GM21381 (cell line): ENCODE measurements at regions not wholly inside any gene's neighbourhood (a gene's known extent, or its start where the extent isn't known, plus 50 kb on each side); places are given as distances from the start of the nearest gene placed in this dataset.

Experiments
- ATAC-seq: cut with Tn5 transposase; IDR thresholded peaks from one replicate; pipeline ENCODE4 v1.9.1; 2021; ENCODE audit warnings: mild to moderate bottlenecking, moderate library complexity; ENCODE audit not compliant: unreplicated experiment

DNA sequence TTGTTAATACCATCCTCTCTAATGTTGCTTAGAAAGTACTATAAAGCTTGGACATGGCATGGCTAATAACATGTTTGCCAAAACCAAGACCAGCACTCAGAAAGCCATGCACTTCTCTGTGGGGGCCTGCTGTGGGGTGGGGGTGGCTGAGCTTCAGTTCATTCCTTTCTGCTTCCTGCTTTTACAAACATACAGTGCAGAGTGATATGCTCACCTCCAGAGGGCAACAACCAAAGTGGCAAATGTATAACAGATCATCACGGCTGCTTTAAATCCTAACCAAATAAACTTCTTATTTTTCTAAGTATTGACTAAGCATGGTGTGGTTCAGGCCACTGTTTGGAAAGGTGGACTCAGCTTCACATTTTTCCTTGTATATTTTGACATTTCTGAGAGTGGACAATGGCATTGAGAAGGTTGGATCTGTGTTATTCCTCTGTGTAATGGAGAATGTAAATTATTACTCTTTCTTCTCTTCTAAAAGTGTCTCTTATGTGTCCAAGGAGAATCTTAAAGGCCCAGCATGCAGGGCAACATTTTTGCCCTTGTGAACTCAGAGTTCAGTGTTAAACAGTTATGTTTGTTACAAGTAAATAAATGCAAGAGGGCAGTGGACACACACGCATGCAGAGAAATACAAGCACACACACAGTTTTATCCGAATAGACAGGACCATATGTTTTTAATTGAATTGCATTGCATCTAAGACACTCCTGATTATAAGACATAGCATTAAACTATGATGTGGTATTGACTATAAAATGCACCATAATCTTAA lies 186.1 kb downstream of the HERPUD2 start:
- no peak for ATAC-seq

DNA sequence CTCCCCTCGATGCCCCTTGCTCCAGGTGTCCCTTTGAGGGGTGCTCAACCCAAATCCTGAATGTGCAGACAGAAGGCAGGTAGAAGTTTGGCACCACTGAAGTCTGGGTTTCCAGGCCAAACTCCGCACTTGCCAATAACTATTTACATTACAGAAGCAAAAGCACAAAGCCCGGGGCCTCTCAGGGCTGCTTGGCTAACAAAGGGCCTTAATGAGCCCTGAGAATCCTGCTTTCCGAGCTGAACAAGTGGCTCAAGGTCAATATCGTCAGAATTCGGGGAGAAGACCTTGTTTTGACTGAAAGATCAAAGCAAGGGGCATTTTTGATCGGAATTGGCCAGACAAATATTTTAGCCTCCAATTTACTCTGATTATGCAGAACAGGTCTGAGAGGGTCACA lies 189.9 kb downstream of the HERPUD2 start:
- ATAC-seq = no peak

GRCh38 chr7:35504365-35504764 lies 190.6 kb downstream of the HERPUD2 start:
- ATAC-seq = no peak

DNA sequence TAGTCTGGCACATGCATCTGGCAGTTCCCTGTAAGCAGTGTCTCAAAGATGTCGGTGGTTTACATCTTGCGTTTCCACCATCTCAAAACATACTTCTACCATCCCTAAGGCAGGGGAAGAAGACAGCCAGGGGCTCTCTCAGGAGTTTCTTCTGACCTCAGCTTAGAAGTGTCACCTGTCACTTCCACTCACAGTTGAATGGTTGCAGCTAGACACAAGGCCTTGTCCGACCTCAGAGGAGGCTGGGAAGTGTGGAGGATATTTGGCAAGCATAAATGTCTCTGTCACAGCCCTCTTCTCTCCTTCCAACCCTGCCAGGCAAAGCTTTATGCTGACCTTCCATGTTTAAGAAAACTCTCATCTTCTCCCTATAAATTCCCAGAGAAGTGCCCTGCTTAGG lies 193.3 kb downstream of the HERPUD2 start:
- ATAC-seq = no peak

DNA sequence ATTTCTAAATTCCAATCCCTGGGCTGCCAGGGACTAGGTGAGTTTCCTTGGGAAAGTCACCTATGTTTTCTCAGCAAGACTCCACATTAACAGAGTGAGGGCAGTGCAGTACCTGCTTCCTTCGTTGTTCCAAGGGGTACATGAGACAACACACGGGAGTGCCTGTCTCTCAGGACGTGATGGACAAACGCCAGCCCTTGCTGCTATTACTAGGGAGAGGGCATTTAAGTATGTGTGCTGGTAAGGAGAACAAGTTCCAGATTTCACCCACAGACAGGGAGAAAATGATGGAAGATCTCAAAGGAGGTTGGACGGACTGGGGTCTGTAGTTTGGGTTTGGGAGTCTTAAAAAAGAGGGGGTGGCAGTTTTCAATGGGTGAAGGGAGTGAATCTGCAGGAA lies 195.7 kb downstream of the HERPUD2 start:
- ATAC-seq = no peak

DNA sequence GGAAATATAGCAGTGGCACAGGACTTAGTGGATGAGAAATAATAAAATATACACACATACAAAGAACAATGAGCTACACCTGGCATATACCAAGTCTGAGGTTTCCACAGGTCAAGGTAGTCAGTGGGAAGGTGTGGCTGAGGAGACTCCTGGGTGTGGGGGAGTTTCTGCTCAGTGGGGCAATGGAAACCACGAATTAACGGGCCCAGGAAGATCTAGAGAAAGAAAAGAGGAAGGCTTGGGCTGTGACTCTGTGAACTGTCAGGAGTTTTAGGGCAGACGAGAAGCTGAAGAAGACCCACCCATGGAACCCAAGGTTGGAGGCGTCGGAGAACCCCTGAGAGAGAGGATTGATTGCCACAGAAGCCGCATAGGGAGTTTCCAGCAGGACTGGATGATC lies 196.5 kb downstream of the HERPUD2 start:
- ATAC-seq = no peak

DNA sequence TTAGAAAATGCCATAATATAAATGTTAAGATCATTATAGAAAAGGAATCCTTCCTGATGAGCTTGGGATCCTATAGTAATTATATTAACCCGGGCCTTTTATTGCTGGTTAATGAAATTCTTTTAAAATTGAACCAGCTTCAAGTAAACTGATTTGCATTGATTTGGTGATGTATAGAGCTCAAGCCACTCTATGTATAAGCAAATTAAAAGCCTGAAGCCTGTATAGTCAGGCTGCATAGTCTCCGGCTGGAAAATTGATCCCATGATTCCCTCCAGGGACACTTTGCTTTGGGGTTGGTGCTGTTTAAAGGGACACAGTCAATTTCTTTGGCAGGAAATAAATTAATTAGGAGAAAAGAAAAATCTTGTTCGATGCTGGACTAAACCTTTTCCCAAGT lies 199.1 kb downstream of the HERPUD2 start:
- ATAC-seq = no peak

DNA sequence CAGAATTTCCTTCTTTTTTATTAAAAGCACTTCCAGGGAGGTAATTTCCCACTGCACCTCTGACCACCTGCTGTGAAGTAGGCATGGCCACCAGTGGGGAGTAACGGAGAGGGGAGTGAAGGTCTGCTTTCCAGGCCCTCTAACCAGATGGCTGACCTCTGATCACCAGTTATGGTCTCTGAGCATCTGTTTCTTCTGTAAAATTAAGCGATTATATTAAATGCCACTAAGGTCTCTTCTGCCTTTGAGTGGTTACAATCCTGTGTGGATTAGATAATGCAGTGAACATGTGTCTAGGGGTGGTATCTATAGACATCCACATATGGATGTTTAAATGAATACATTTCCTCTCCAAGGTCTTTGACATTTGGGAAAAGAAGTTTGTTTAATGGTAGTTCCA lies 199.6 kb downstream of the HERPUD2 start:
- no peak for ATAC-seq

GRCh38 chr7:35494407-35494806 lies 200.5 kb downstream of the HERPUD2 start:
- ATAC-seq = no peak

- ATAC-seq = no peak
Observed at GRCh38 chr7:35492451-35493175, 202.3 kb downstream of the HERPUD2 start.

GRCh38 chr7:35491233-35491632 lies 203.7 kb downstream of the HERPUD2 start:
- ATAC-seq = no peak

DNA sequence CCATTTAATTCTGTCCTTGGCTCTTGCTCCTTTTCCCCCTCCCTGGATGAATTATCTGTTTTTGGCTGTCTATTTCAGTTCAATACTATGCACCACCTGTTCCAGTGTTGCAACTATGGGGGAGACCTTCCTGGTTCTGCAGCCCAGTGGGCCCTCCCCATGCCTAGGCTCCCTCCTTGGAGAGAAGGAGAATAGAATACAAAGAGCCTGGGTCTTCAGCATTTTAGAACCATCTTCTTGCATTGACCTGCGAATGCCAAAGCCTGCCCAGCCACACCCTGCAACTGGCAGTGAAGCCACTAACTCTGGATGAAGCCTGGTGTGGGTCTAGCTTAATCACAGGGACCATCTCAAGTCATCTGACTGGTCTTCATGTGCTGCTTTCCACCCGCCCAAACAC lies 207.1 kb downstream of the HERPUD2 start:
- ATAC-seq = no peak

- ATAC-seq = no peak
Observed at GRCh38 chr7:35487402-35487801, 207.5 kb downstream of the HERPUD2 start.

DNA sequence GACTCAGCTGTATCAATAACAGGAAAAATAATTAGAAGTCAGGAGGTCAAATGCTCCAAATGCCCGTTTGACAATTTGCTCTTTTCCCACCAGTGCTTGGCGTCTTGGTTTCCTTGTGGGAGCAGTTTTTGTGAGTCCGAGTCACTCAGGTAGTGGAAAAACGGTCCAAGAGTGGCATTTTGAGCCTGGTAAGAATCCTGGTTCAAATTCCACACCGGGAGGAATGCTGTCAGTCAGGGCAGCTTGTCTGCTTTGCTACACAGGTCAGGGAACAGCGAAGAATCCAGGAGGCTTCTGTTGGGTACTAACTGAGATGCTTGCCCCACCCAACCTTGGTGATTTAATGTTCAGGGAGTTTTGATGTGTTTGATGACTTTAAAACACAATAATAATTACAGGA lies 209.5 kb downstream of the HERPUD2 start:
- ATAC-seq = no peak

DNA sequence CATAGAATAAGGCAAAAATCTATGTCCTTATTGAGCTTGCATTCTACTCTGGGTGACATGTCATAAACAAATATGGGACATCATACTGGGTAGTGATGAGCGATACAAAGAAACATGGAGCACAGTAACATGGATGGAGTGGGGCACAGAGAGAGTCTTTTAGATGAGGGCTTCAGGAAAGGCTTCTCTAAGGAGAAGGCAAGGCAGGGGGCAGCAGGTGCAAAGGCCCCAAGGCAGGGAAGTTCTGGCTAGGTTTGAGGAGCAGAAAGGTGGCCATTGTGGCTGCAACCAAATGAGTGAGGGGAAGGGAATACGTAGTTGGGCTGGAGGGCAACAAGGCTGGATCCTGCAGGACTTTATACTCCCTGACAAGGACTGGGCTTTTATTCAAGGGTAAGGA lies 211.4 kb downstream of the HERPUD2 start:
- ATAC-seq = no peak

GRCh38 chr7:35482231-35482630 lies 212.7 kb downstream of the HERPUD2 start:
- no peak for ATAC-seq

DNA sequence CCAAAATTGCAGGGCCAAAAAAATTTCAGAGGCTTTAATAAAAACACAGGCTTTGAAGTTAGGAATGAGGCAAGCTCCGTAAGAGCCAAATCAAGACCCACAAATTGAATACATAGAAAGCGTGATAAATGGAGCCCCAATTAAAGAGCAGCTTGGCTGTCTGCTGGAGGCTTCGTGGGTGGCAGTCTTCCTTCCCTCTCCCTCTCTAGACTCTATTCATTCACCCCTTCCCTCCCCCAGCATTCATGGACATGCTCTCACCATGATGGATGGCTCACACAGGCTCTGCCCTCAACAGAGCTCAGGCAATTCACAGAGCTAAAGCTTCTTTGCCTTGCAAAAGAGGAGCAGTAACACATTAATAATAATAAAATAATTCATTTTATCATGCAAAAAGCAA lies 214.1 kb downstream of the HERPUD2 start:
- ATAC-seq = no peak

DNA sequence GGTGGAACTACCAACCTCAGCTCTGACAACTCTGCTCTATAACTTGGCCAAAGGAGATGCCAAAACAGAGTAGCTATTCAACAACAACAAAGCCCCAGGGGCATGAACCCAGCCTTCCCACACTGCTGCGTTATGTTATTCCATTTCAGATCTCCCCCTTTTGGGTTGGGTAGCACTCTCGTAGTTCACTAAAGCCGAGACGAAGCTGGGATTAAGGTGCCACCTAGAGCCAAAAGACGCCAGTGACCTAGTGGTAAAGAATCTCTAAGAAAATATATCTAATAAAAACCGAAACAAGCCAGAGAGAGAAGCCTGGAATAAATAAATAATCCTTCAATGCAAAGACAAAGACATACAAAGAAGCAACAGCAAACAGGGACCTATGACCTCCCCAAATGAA lies 217.3 kb downstream of the HERPUD2 start:
- ATAC-seq = no peak

DNA sequence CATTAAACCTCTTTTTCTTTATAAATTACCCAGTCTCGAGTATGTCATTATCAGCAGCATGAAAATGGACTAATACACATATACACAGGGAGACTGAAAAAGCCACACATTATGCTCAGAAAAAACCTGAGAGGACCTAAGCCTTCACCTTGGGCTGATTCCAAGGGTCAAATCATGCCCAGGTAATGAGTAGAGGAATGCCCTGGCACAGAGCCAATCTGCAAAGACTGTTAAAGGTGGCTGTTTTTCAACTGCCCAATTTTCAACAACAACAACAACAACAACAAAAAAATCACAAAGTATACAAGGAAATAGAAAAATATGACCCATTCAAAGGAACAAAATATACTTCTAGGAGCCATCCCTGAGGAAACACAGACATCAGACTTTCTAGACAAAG lies 220.2 kb upstream of the TBX20 start:
- ATAC-seq = no peak

GRCh38 chr7:35468606-35469005 lies 214.7 kb upstream of the TBX20 start:
- ATAC-seq = no peak

DNA sequence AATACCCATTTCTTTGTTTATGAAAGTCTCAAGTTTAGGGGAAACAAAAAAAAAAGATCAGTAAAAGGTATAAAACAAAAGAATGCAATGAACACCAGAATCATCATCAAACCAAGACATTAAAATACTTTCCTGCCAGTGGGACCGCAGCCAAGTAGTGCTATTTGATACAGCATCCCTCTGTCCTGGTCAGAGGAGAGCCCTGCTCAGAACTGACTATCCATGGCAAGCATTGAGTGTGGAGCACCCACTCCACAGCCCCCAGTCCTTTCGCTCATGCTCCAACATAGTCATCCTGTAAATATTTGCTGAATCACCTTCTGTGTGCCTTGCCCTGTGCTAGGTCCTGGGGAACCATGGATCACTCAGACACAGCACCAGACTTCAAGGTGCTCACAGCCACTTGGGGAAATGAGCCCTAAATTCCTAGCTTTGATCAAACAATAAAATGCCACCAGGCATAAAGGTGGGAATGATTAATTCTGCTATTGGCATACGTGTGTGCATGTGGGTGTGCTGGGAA lies 213.6 kb upstream of the TBX20 start:
- ATAC-seq = no peak

- ATAC-seq = no peak
Observed at GRCh38 chr7:35465791-35466336, 212.0 kb upstream of the TBX20 start.
